Type B pancreatic cell (in vitro differentiated cells): ENCODE measurements at regions not wholly inside any gene's neighbourhood (a gene's known extent, or its start where the extent isn't known, plus 50 kb on each side); places are given as distances from the start of the nearest gene placed in this dataset.

Experiments
- DNase-seq: peaks from one replicate; pipeline ENCODE4 v3.0.0; 2021; ENCODE audit warnings: mixed read lengths; ENCODE audit not compliant: unreplicated experiment; ENCODE audit errors: extremely low spot score
- H3K27ac Mint-ChIP-seq: 2 replicates; pipeline ENCODE4 v1.8.0; 2021; ENCODE audit warnings: mild to moderate bottlenecking, mixed read lengths
- H3K27me3 Mint-ChIP-seq: 2 replicates; pipeline ENCODE4 v1.8.0; 2021; ENCODE audit warnings: mixed read lengths
- H3K36me3 Mint-ChIP-seq: 2 replicates; pipeline ENCODE4 v1.8.0; 2021; ENCODE audit warnings: mixed read lengths
- H3K4me1 Mint-ChIP-seq: one replicate; pipeline ENCODE4 v1.8.0; 2021; ENCODE audit warnings: mixed read lengths; ENCODE audit not compliant: unreplicated experiment
- H3K4me3 Mint-ChIP-seq: 2 replicates; pipeline ENCODE4 v1.8.0; 2021; ENCODE audit warnings: mild to moderate bottlenecking, mixed read lengths
- H3K9me3 Mint-ChIP-seq: 2 replicates; pipeline ENCODE4 v1.8.0; 2021; ENCODE audit warnings: mixed read lengths
- TF ChIP-seq, protein P1 (sequence below): fragments of 200-600 bp; sonication (generic); conservative IDR thresholded peaks from 2 replicates; pipeline ENCODE4 v1.5.0; 2021; ENCODE audit warnings: antibody characterized with exemption, mild to moderate bottlenecking

DNA sequence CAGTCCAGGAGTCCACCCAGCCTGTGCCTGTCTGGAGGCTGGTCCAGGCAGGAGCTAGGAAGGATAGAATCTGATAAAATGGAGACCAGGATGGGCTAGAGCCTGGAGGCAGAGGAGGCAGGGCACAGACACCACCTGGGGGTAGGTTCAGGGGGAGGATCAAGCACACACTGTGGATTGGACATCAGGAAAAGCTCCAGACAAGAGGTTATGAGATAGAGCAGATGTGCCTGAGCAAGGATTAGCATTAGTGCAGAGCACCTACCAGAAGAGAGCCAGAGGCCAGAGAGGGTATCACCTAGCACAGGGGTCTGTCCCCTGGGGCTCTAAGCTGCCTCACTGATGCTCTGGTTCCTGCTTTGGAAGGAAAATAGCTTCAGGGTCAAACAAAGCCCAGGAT, 216.7 kb upstream of the ZC3H12A start:
- no peak overlapping the region for H3K27ac Mint-ChIP-seq

DNA sequence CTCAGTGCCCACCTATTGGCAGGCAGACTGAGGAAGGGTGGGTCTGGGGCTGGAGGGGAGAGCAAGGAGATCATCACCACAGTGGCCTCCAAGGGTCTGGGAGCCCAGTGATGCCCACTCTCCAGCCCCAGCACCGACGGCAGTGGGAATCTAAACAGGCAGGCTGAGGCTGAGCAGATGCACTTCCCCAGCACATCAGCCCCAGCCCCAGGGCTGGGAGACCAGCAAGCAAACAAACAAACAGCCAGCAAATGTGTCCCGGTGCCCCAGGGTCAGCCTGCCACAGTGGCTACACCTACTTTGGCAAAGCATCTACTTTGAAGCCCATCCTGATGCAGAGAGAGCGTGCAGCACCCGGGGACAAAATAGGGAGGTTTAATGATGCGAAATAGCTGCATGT, 216.3 kb upstream of the ZC3H12A start:
- H3K4me1 Mint-ChIP-seq, result no peaks in the 10 kb centered on the region
- TF ChIP-seq, protein P1, sequence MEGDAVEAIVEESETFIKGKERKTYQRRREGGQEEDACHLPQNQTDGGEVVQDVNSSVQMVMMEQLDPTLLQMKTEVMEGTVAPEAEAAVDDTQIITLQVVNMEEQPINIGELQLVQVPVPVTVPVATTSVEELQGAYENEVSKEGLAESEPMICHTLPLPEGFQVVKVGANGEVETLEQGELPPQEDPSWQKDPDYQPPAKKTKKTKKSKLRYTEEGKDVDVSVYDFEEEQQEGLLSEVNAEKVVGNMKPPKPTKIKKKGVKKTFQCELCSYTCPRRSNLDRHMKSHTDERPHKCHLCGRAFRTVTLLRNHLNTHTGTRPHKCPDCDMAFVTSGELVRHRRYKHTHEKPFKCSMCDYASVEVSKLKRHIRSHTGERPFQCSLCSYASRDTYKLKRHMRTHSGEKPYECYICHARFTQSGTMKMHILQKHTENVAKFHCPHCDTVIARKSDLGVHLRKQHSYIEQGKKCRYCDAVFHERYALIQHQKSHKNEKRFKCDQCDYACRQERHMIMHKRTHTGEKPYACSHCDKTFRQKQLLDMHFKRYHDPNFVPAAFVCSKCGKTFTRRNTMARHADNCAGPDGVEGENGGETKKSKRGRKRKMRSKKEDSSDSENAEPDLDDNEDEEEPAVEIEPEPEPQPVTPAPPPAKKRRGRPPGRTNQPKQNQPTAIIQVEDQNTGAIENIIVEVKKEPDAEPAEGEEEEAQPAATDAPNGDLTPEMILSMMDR, result no peak
- H3K27me3 Mint-ChIP-seq, result peaks cover 70% of the 10 kb centered on the region
- no peak for DNase-seq
- no peaks in the 10 kb centered on the region for H3K9me3 Mint-ChIP-seq
- H3K36me3 Mint-ChIP-seq, result no peaks in the 10 kb centered on the region
- no peak overlapping the region for H3K4me3 Mint-ChIP-seq
- no peak overlapping the region for H3K27ac Mint-ChIP-seq

More for the DNA sequence above, 216.7 kb upstream of the ZC3H12A start:
- peaks cover 70% of the 10 kb centered on the region for H3K27me3 Mint-ChIP-seq
- DNase-seq, result no peak
- TF ChIP-seq, protein P1, result no peak
- H3K4me3 Mint-ChIP-seq, result no peak overlapping the region
- no peaks in the 10 kb centered on the region for H3K4me1 Mint-ChIP-seq
- H3K9me3 Mint-ChIP-seq, result no peaks in the 10 kb centered on the region
- no peaks in the 10 kb centered on the region for H3K36me3 Mint-ChIP-seq

DNA sequence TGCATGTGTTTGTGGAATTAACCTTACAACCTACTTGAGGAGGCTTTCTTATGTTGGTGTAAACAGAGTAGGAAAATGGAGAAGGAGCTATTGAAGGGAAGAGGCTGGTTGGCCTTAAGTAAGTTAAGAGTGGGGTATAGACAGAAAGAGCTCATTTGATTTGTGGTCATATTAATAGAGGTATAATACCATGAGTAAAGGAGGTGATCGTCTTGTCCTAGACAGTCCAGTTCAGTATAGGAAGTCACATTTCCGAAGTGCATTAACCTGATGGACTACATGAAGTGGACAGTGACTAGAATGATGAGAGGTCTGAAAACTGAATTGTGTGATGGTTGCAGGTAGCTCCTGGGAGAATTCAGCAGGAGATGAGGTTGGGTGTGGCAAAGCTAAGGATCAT, 215.4 kb upstream of the ZC3H12A start:
- Mint-ChIP-seq H3K27me3 (peaks cover 67% of the 10 kb centered on the region), H3K27ac (no peak overlapping the region), H3K36me3 (no peaks in the 10 kb centered on the region), H3K4me3 (no peak overlapping the region), H3K9me3 (no peaks in the 10 kb centered on the region), H3K4me1 (no peaks in the 10 kb centered on the region)
- TF ChIP-seq, protein P1, result no peak
- no peak for DNase-seq

DNA sequence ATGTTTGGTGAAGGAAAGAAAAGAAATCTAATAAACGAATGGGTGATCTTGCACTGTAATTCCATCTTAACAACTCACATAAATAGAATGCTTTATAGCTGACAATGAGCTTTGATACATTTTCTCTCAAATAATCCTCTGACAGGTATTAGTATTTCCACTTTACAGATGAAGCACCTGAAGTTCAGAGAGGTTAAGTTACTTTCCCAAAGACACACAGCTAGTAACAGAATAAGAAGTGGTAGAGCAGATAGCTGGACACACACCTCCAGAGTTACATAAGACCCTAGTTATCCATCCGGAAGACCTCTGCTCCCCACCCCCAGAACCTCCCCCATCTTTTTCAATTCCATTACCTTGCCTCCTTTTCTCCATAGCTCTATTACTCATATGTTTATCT, 213.3 kb upstream of the ZC3H12A start:
- no peak overlapping the region for H3K27ac Mint-ChIP-seq
- H3K9me3 Mint-ChIP-seq, result no peaks in the 10 kb centered on the region
- no peak overlapping the region for H3K4me3 Mint-ChIP-seq
- H3K36me3 Mint-ChIP-seq, result no peaks in the 10 kb centered on the region
- no peaks in the 10 kb centered on the region for H3K4me1 Mint-ChIP-seq
- H3K27me3 Mint-ChIP-seq, result peaks cover 56% of the 10 kb centered on the region
- TF ChIP-seq, protein P1, result no peak
- no peak for DNase-seq

DNA sequence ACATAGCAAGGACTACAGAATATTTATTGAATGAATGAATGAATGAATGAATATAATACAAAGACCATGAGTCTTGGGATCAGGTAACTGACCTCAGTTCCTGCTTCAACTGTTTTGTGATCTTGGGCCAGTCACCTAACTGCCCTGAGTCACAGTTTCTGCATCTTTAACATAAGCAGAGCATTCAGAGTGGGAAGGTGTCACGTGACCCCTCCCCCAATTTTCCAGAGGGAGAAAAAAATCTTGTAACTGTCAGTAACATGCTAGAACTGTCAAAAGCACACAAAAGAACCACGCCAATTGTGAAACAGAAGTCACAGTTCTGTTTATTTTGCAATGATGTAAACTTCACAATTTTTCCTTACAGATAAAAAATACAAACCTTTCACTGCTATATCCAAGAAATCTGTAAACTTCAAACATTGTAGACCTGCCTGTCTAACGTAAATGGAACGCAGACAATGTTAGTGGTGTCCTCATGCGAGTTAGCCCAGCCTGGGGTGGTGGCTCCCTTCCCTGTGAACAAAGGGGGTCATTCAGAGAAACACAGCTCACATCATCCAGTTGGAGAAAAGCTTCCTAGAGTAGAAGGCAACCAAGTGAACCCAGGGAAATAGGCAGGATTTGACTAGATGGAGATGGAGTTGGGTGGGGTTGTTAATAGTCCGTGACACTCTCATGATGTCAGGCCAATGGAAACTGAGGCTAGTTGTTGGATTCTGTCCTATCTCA, 211.8 kb upstream of the ZC3H12A start:
- Mint-ChIP-seq H3K27me3 (peaks cover 47% of the 10 kb centered on the region), H3K4me3 (no peak overlapping the region)

More for the DNA sequence above, 211.8 kb upstream of the ZC3H12A start:
- Mint-ChIP-seq H3K9me3 (no peaks in the 10 kb centered on the region), H3K4me1 (no peaks in the 10 kb centered on the region), H3K27ac (no peak overlapping the region), H3K36me3 (no peaks in the 10 kb centered on the region)
- TF ChIP-seq, protein P1, result no peak
- DNase-seq, result no peak
